HFF-Myc (cell line): ENCODE measurements at regions not wholly inside any gene's neighbourhood (a gene's known extent, or its start where the extent isn't known, plus 50 kb on each side); places are given as distances from the start of the nearest gene placed in this dataset.
"Not testable (repeated sequence)": the region's sequence is repeated elsewhere in the genome, so short reads cannot be mapped to it uniquely, and the experiment has no call there.

Experiments
- DNase-seq: peaks from one replicate; pipeline ENCODE4 v3.0.0-alpha.2; 2011; ENCODE audit warnings: low read depth; ENCODE audit errors: extremely low read depth
- H3K4me3 ChIP-seq: replicated peaks from 2 replicates; pipeline ENCODE4 v1.5.1; 2011; ENCODE audit warnings: low read depth, mild to moderate bottlenecking, control low read depth, low read length
- CTCF ChIP-seq: IDR thresholded peaks from 2 replicates; pipeline ENCODE4 v1.5.1; 2012; ENCODE audit warnings: mild to moderate bottlenecking, low read depth, low read length, control low read depth; ENCODE audit errors: missing control alignments

GRCh38 chr5:30347858-30348257 lies 845.6 kb upstream of the CDH6 start:
- DNase-seq = no peak

GRCh38 chr5:30345539-30346345 lies 847.7 kb upstream of the CDH6 start:
- not testable (repeated sequence) for H3K4me3 ChIP-seq, DNase-seq

More at GRCh38 chr5:30347858-30348257, 845.6 kb upstream of the CDH6 start:
- no peak overlapping the region for H3K4me3 ChIP-seq
- TF ChIP-seq CTCF = no peak

GRCh38 chr5:30343707-30344106 lies 849.8 kb upstream of the CDH6 start:
- no peak overlapping the region for H3K4me3 ChIP-seq
- no peak for DNase-seq
- TF ChIP-seq CTCF = no peak

DNA sequence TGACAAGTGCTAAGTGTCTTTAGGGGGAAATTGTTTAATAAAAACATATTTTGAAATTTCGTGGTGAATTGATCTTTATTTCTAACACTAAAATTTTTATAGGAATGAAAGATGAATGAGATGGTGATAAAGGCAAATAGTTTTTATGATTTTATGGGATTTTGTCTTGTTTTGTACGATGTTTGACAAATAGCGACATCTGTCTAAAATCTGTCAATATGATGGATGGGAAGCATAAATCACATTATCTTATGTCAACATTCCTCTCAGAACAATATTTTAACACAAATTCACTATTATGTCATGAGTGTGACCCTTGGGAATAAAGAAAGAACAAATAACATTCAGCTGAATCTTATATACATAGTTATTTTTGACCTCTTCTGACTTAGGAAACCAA lies 852.0 kb upstream of the CDH6 start:
- DNase-seq = no peak
- no peak overlapping the region for H3K4me3 ChIP-seq
- TF ChIP-seq CTCF = no peak

DNA sequence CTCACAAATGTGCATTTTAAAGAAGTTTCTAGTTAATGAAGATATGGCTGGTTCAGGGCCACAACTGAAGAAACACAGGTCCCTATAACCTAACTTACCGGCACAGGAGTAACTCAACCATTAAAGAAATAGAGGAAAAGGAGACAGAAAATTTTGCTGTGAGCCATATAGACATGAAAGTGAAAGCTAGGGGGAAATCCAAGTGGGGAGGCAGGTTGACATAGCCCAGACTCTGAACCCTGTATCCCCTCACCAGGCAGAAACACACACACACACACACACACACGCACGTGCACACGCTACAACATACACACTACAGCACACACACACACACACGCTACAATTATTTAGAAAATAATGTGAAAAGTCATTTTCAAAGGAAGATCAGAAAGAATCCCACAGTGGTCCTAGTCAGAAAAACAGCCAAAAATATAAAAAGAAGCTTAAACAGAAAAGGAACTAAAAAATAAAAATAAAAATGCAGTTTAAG lies 856.4 kb upstream of the CDH6 start:
- no peak for TF ChIP-seq CTCF
- H3K4me3 ChIP-seq = no peak overlapping the region
- no peak for DNase-seq

GRCh38 chr5:30331534-30331933 lies 862.0 kb upstream of the CDH6 start:
- TF ChIP-seq CTCF = no peak
- no peak overlapping the region for H3K4me3 ChIP-seq
- DNase-seq = no peak

DNA sequence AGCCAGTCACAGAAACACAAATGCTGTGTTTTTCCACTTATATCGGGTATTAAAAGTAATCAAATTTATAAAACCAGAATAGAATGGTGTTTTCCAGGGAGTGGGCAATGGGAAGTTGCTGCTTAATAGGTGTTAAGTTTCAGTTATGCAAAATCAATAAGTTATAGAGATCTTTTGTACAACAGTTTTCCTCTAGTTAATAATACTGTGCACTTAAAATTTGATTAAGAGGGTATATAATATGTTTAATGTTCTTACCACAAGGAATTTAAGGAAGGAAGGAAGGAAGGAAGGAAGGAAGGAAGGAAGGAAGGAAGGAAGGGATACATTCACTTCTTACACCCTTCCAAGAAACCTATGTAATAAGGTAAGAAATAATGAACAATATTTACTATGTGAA lies 867.7 kb upstream of the CDH6 start:
- DNase-seq = no peak
- TF ChIP-seq CTCF = no peak

More for the DNA sequence above, 867.7 kb upstream of the CDH6 start:
- H3K4me3 ChIP-seq = no peak overlapping the region
